Lung (tissue), 11 donors: ENCODE measurements at regions not wholly inside any gene's neighbourhood (a gene's known extent, or its start where the extent isn't known, plus 50 kb on each side); places are given as distances from the start of the nearest gene placed in this dataset.

Source experiments
- ATAC-seq: fragments of 200-7000 bp; cut with Tn5 transposase; one replicate; pipeline ENCODE4 v1.9.1; 2020; ENCODE audit warnings: moderate number of reproducible peaks; ENCODE audit not compliant: insufficient read depth, low FRiP score
- DNase-seq, 3 donors: peaks; one replicate each; pipeline ENCODE4 v3.0.0-alpha.2; 2013 to 2017
- H3K27ac ChIP-seq, 2 donors: one replicate each; pipeline ENCODE4 v1.5.1; 2013; ENCODE audit warnings: mild to moderate bottlenecking in 2 of 2, moderate library complexity in 2 of 2, control low read depth in 1 of 2, inconsistent platforms in 1 of 2, low read depth in 1 of 2, low read length in 1 of 2
- H3K27me3 ChIP-seq, 3 donors: one replicate each; pipeline ENCODE4 v1.5.1; 2013; ENCODE audit warnings: low read length in 2 of 3; ENCODE audit not compliant: control insufficient read depth in 3 of 3, insufficient read depth in 3 of 3
- H3K36me3 ChIP-seq, 4 donors: one replicate each; pipeline ENCODE4 v1.5.1; 2013; ENCODE audit warnings: low read length in 4 of 4, mild to moderate bottlenecking in 1 of 4, moderate library complexity in 1 of 4; ENCODE audit not compliant: control insufficient read depth in 4 of 4, insufficient read depth in 4 of 4
- H3K4me1 ChIP-seq, 5 donors: one replicate each; pipeline ENCODE4 v1.5.1; 2013; ENCODE audit warnings: low read length in 5 of 5, mild to moderate bottlenecking in 2 of 5, moderate library complexity in 1 of 5; ENCODE audit not compliant: control insufficient read depth in 5 of 5, insufficient read depth in 5 of 5
- H3K4me3 ChIP-seq: one replicate; pipeline ENCODE4 v1.5.1; 2013; ENCODE audit warnings: mild to moderate bottlenecking, control low read depth, moderate library complexity
- H3K9ac ChIP-seq, 2 donors: one replicate each; pipeline ENCODE4 v1.5.1; 2013; ENCODE audit warnings: low read length in 2 of 2, control low read depth in 1 of 2; ENCODE audit not compliant: insufficient read depth in 1 of 2
- H3K9me3 ChIP-seq, 4 donors: one replicate each; pipeline ENCODE4 v1.5.1; 2013; ENCODE audit warnings: low read length in 3 of 4, mild to moderate bottlenecking in 1 of 4, moderate library complexity in 1 of 4; ENCODE audit not compliant: control insufficient read depth in 4 of 4, insufficient read depth in 3 of 4
- CTCF ChIP-seq: IDR thresholded peaks from 2 replicates; pipeline ENCODE4 v1.5.1; 2012; ENCODE audit warnings: mild to moderate bottlenecking; ENCODE audit errors: control extremely low read depth, extremely low read depth
- WGBS, 2 donors: extraction: QIAGEN DNeasy Blood & Tissue Kit; methylation state at CpG; one replicate each; pipeline ENCODE4 v1.1.7; 2013; 5-methylcytosine and 5-hydroxymethylcytosine counted together
- donor health status: control.
- donor health status: control.
- donor health status: Bipolar disorder and iron deficiency.
- donor health status: healthy.
- donor health status: DM: yes; HTN: yes; CAD: no.

- DNase-seq (peak in 2 of 3 donors; percentile 34 to 44), ATAC-seq (no peak)
- Histone ChIP-seq H3K4me1 (peaks cover 12 to 22% (median 15%) of the 10 kb centered on the region in 5 donors), H3K9me3 (no peaks in the 10 kb centered on the region), H3K36me3 (no peaks in the 10 kb centered on the region), H3K9ac (no peak overlapping the region), H3K27me3 (peaks cover 0 to 2% (median 0%) of the 10 kb centered on the region in 3 donors), H3K4me3 (no peak overlapping the region), H3K27ac (no peak overlapping the region)
- no peak for TF ChIP-seq CTCF
- 41 to 43% methylated on average over 7 of the region's 7 CpGs for WGBS, 2 donors
These were observed 58.8 kb upstream of the GGTA1 start for GRCh38 chr9:121558473-121558872.

GRCh38 chr9:121559183-121559582 is 59.5 kb upstream of the GGTA1 start:
- ATAC-seq = no peak
- no peak for DNase-seq
- no peaks in the 10 kb centered on the region for H3K9me3 ChIP-seq
- H3K27ac ChIP-seq = no peak overlapping the region
- no peak overlapping the region for H3K9ac ChIP-seq
- H3K27me3 ChIP-seq = peaks cover 0 to 2% (median 0%) of the 10 kb centered on the region in 3 donors
- H3K4me3 ChIP-seq = no peak overlapping the region
- WGBS, 2 donors = 64 to 79% methylated on average over 7 of the region's 7 CpGs
- H3K36me3 ChIP-seq = no peaks in the 10 kb centered on the region
- no peak for TF ChIP-seq CTCF
- peaks cover 12 to 22% (median 14%) of the 10 kb centered on the region in 5 donors for H3K4me1 ChIP-seq

- Histone ChIP-seq H3K9me3 (no peaks in the 10 kb centered on the region), H3K4me3 (no peak overlapping the region), H3K36me3 (no peaks in the 10 kb centered on the region), H3K27me3 (no peaks in the 10 kb centered on the region), H3K4me1 (peaks cover 12 to 22% (median 14%) of the 10 kb centered on the region in 5 donors), H3K27ac (no peak overlapping the region), H3K9ac (no peak overlapping the region)
- WGBS, 2 donors = 95 to 96% methylated on average over 11 of the region's 11 CpGs
- DNase-seq (no peak), ATAC-seq (no peak)
- TF ChIP-seq CTCF = no peak
These were observed 61.3 kb upstream of the GGTA1 start for GRCh38 chr9:121560921-121561320.

GRCh38 chr9:121561385-121562222 is 62.0 kb upstream of the GGTA1 start:
- Histone ChIP-seq H3K4me1 (peaks cover 9 to 24% (median 15%) of the 10 kb centered on the region in 5 donors), H3K9ac (no peak overlapping the region), H3K27me3 (no peaks in the 10 kb centered on the region), H3K36me3 (no peaks in the 10 kb centered on the region), H3K9me3 (no peaks in the 10 kb centered on the region), H3K27ac (no peak overlapping the region), H3K4me3 (no peak overlapping the region)
- WGBS, 2 donors = 90% methylated on average over 7 of the region's 7 CpGs
- DNase-seq (no peak), ATAC-seq (no peak)
- no peak for TF ChIP-seq CTCF
